GM12878 (cell line): ENCODE measurements at regions not wholly inside any gene's neighbourhood (a gene's known extent, or its start where the extent isn't known, plus 50 kb on each side); places are given as distances from the start of the nearest gene placed in this dataset.

Experiments used
- ATAC-seq: fragments of 200-7000 bp; cut with Tn5 transposase; 3 replicates; pipeline ENCODE4 v1.9.1; 2020; ENCODE audit warnings: mild to moderate bottlenecking, moderate library complexity
- BruUV-seq: library from RNA; stranded (reverse); fragments of 400-500 nt; replicated peaks from 2 replicates; lab custom pipeline; 2021; lab: Mats Ljungman, UMichigan
- CTCF ChIA-PET: fragments of 300-600 bp; sonication (Branson Sonifier 250); formaldehyde crosslinking; extraction: SDS; loops from one replicate; lab custom pipeline; 2021; ENCODE audit warnings: inconsistent platforms; lab: Yijun Ruan, JAX
- POLR2A ChIA-PET: fragments of 350-600 bp; formaldehyde crosslinking; extraction: SDS; loops from one replicate; lab custom pipeline; 2021; ENCODE audit warnings: inconsistent platforms; lab: Charles Lee
- RAD21 ChIA-PET: fragments of 300-600 bp; sonication (Branson Sonifier 250); formaldehyde crosslinking; loops from one replicate; lab custom pipeline; 2023; ENCODE audit warnings: antibody characterized with exemption; ENCODE audit not compliant: unreplicated experiment; lab: Charles Lee
- SMC1A ChIA-PET: fragments of 300-600 bp; sonication (Branson Sonifier 250); formaldehyde crosslinking; loops from one replicate; lab custom pipeline; 2023; ENCODE audit not compliant: unreplicated experiment, uncharacterized antibody; lab: Charles Lee
- DNase-seq: peaks from one replicate; pipeline ENCODE4 v3.0.0-alpha.2; 2011; ENCODE audit warnings: low read depth, low spot score
- FAIRE-seq: peaks from 3 replicates; lab custom pipeline; 2011; peaks lifted over from hg19 to GRCh38; lab: Jason Lieb, UNC
- H2AFZ ChIP-seq: 2 replicates; pipeline ENCODE4 v1.6.0; 2011; ENCODE audit warnings: low read depth, low read length, control low read depth; ENCODE audit not compliant: control insufficient read depth
- H3K27ac ChIP-seq: 2 replicates; pipeline ENCODE4 v1.5.1; 2011; ENCODE audit warnings: control low read depth; ENCODE audit not compliant: control insufficient read depth, insufficient read depth
- H3K27me3 ChIP-seq, 2 experiments: replicated peaks in 1 of 2; 2 replicates each; pipeline versions ENCODE4 v1.6.0 to v1.6.1; 2011; ENCODE audit warnings: low read length in 1 of 2; ENCODE audit not compliant: control insufficient read depth in 2 of 2, insufficient read depth in 2 of 2
- H3K36me3 ChIP-seq, 2 experiments: 2 replicates each; pipeline ENCODE4 v1.5.1; 2011; ENCODE audit warnings: low read length in 1 of 2; ENCODE audit not compliant: control insufficient read depth in 2 of 2, insufficient read depth in 2 of 2
- H3K4me1 ChIP-seq: 2 replicates; pipeline ENCODE4 v1.6.1; 2011; ENCODE audit warnings: mild to moderate bottlenecking, low read length, moderate library complexity, mixed read lengths; ENCODE audit not compliant: control insufficient read depth, insufficient read depth
- H3K4me2 ChIP-seq: 2 replicates; pipeline ENCODE4 v1.6.0; 2011; ENCODE audit warnings: control low read depth; ENCODE audit not compliant: control insufficient read depth, insufficient read depth
- H3K4me3 ChIP-seq: fragments of 200-600 bp; sonication (generic); 2 replicates; pipeline ENCODE4 v1.5.1; 2016
- H3K79me2 ChIP-seq: 2 replicates; pipeline ENCODE4 v1.6.0; 2011; ENCODE audit warnings: low read length; ENCODE audit not compliant: control insufficient read depth, insufficient read depth
- H3K9ac ChIP-seq: 2 replicates; pipeline ENCODE4 v1.8.0; 2011; ENCODE audit warnings: low read length, control low read depth, mixed read lengths; ENCODE audit not compliant: control insufficient read depth, insufficient read depth
- H3K9me3 ChIP-seq: replicated peaks from 3 replicates; pipeline ENCODE4 v1.5.1; 2011; ENCODE audit warnings: mild to moderate bottlenecking, low read length; ENCODE audit not compliant: control insufficient read depth, insufficient read depth
- H4K20me1 ChIP-seq: 2 replicates; pipeline ENCODE4 v1.6.0; 2011; ENCODE audit not compliant: control insufficient read depth, insufficient read depth
- CHD1 ChIP-seq: IDR thresholded peaks from 2 replicates; pipeline ENCODE4 v1.6.1; 2012; ENCODE audit warnings: low read depth, low read length, improper control_type of control experiment
- ESRRA ChIP-seq: IDR thresholded peaks from 2 replicates; pipeline ENCODE4 v1.6.1; 2012; ENCODE audit warnings: mild to moderate bottlenecking, low read length, improper control_type of control experiment
- EZH2 ChIP-seq: IDR thresholded peaks from 2 replicates; pipeline ENCODE4 v1.6.1; 2012; ENCODE audit warnings: low read depth, mild to moderate bottlenecking, control low read depth, inconsistent platforms, low read length, borderline replicate concordance; ENCODE audit not compliant: control insufficient read depth
- FOS ChIP-seq: IDR thresholded peaks from 3 replicates; pipeline ENCODE4 v1.6.1; 2011; ENCODE audit warnings: borderline replicate concordance; ENCODE audit not compliant: insufficient read length; ENCODE audit errors: extremely low read depth
- HCFC1 ChIP-seq: fragments of 150-350 bp; IDR thresholded peaks from 2 replicates; pipeline ENCODE4 v1.6.1; 2014; ENCODE audit warnings: low read length
- IKZF2 ChIP-seq, 2 experiments: fragments of 450-650 bp; IDR thresholded peaks; 2 replicates each; pipeline ENCODE4 v1.6.1; 2017; ENCODE audit warnings: mild to moderate bottlenecking in 2 of 2, moderate library complexity in 2 of 2
- NBN ChIP-seq: fragments of 450-650 bp; IDR thresholded peaks from 2 replicates; pipeline ENCODE4 v1.6.1; 2016
- PAX8 ChIP-seq: fragments of 450-650 bp; IDR thresholded peaks from 2 replicates; pipeline ENCODE4 v1.6.1; 2017; ENCODE audit warnings: mild to moderate bottlenecking, moderate library complexity
- SMARCA5 ChIP-seq: fragments of 450-650 bp; IDR thresholded peaks from 2 replicates; pipeline ENCODE4 v1.6.1; 2017; ENCODE audit warnings: mild to moderate bottlenecking
- STAT3 ChIP-seq: IDR thresholded peaks from 2 replicates; pipeline ENCODE4 v1.6.1; 2011; ENCODE audit warnings: low read depth, low read length, improper control_type of control experiment
- ZNF622 ChIP-seq: fragments of 450-650 bp; IDR thresholded peaks from 2 replicates; pipeline ENCODE4 v1.6.1; 2017; ENCODE audit warnings: mild to moderate bottlenecking, inconsistent platforms
- WGBS: methylation state at CpG from one replicate; pipeline ENCODE4 v1.1.6; 2016; ENCODE audit warnings: low lambda C conversion rate; ENCODE audit not compliant: insufficient replicate concordance, insufficient coverage; ENCODE audit errors: missing lambda C conversion rate; 5-methylcytosine and 5-hydroxymethylcytosine counted together
- in situ Hi-C: fragments of 300-500 bp; cut with MboI; formaldehyde crosslinking; loops from 9 replicates; pipeline ENCODE4 v1.14.3; 2018; ENCODE audit warnings: mixed read lengths
- intact Hi-C: fragments of 100-400 bp; cut with micrococcal nuclease; formaldehyde crosslinking; loops from one replicate; pipeline ENCODE4 v1.14.2; 2022; ENCODE audit not compliant: unreplicated experiment
- TF ChIP-seq, protein P1 (sequence below): fragments of 450-650 bp; IDR thresholded peaks from 2 replicates; pipeline ENCODE4 v1.6.1; 2017; ENCODE audit warnings: low read depth, mild to moderate bottlenecking, moderate library complexity
- TF ChIP-seq, protein P2 (sequence below): fragments of 450-650 bp; conservative IDR thresholded peaks from 2 replicates; pipeline ENCODE4 v1.6.1; 2017; ENCODE audit warnings: mild to moderate bottlenecking, moderate library complexity

DNA sequence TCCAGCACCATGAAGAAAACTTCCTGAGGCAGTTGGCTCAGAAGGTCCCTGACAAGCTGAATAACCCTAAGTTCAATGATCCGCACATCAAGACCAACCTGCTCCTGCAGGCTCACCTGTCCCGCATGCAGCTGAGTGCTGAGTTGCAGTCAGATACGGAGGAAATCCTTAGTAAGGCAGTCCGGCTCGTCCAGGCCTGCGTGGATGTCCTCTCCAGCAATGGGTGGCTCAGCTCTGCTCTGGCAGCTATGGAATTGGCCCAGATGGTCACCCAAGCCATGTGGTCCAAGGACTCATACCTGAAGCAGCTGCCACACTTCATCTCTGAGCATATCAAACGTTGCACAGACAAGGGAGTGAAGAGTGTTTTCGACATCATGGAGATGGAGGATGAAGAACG lies 88.4 kb upstream of the SMURF2 start:
- H3K4me2 ChIP-seq, result no peak overlapping the region
- RAD21 ChIA-PET, result no interaction called here
- CTCF ChIA-PET, result interaction anchor here (0.6 kb wide), 1 partner anchor 27 kb away, joined by 3 read pairs; no protein-coding TSS in a partner anchor
- DNase-seq (no peak), ATAC-seq (no peak), FAIRE-seq (no peak)
- H3K27me3 ChIP-seq, result no peaks in the 10 kb centered on the region
- SMC1A ChIA-PET, result no interaction called here
- TF ChIP-seq, protein P1, sequence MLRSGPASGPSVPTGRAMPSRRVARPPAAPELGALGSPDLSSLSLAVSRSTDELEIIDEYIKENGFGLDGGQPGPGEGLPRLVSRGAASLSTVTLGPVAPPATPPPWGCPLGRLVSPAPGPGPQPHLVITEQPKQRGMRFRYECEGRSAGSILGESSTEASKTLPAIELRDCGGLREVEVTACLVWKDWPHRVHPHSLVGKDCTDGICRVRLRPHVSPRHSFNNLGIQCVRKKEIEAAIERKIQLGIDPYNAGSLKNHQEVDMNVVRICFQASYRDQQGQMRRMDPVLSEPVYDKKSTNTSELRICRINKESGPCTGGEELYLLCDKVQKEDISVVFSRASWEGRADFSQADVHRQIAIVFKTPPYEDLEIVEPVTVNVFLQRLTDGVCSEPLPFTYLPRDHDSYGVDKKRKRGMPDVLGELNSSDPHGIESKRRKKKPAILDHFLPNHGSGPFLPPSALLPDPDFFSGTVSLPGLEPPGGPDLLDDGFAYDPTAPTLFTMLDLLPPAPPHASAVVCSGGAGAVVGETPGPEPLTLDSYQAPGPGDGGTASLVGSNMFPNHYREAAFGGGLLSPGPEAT, result no peak
- TF ChIP-seq EZH2 (no peak), FOS (no peak), STAT3 (no peak), PAX8 (no peak), CHD1 (no peak), ESRRA (no peak), IKZF2 (IDR thresholded peaks at IDR 0.05) (no peak), ZNF622 (no peak), HCFC1 (no peak), SMARCA5 (no peak), NBN (no peak)
- TF ChIP-seq, protein P2, sequence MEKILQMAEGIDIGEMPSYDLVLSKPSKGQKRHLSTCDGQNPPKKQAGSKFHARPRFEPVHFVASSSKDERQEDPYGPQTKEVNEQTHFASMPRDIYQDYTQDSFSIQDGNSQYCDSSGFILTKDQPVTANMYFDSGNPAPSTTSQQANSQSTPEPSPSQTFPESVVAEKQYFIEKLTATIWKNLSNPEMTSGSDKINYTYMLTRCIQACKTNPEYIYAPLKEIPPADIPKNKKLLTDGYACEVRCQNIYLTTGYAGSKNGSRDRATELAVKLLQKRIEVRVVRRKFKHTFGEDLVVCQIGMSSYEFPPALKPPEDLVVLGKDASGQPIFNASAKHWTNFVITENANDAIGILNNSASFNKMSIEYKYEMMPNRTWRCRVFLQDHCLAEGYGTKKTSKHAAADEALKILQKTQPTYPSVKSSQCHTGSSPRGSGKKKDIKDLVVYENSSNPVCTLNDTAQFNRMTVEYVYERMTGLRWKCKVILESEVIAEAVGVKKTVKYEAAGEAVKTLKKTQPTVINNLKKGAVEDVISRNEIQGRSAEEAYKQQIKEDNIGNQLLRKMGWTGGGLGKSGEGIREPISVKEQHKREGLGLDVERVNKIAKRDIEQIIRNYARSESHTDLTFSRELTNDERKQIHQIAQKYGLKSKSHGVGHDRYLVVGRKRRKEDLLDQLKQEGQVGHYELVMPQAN, result no peak
- H4K20me1 ChIP-seq, result no peaks in the 10 kb centered on the region
- no TSS peak for BruUV-seq
- H3K36me3 ChIP-seq, result no peaks in the 10 kb centered on the region
- H3K9ac ChIP-seq, result no peak overlapping the region
- H3K9me3 ChIP-seq, result no peaks in the 10 kb centered on the region
- WGBS, result 84% methylated on average over 9 of the region's 9 CpGs
- in situ Hi-C loops (no loop called here), intact Hi-C loops (no loop called here)
- POLR2A ChIA-PET, result no interaction called here
- no peaks in the 10 kb centered on the region for H3K79me2 ChIP-seq
- no peak overlapping the region for H3K4me3 ChIP-seq
- H3K27ac ChIP-seq, result no peak overlapping the region
- no peaks in the 10 kb centered on the region for H3K4me1 ChIP-seq
- no peak overlapping the region for H2AFZ ChIP-seq
